ENCODE measurements at regions not wholly inside any gene's neighbourhood (a gene's known extent, or its start where the extent isn't known, plus 50 kb on each side); places are given as distances from the start of the nearest gene placed in this dataset.

- no peak for DNase-seq (ENCODE audit: insufficient read length)
- TF ChIP-seq TAF1 (IDR thresholded peaks at IDR 0.05; ENCODE audit: borderline replicate concordance, low read depth, low read length) (no peak), POLR2A (IDR thresholded peaks at IDR 0.05; ENCODE audit: low read depth, low read length) (no peak), POLR2AphosphoS5 (IDR thresholded peaks at IDR 0.05; ENCODE audit: low read depth, low read length) (no peak)
- no peak for FAIRE-seq
Measured at GRCh38 chr5:125152461-125153189, 406.2 kb upstream of the ZNF608 start.

GRCh38 chr5:125153231-125153630 is 406.8 kb upstream of the ZNF608 start:
- FAIRE-seq (no peak), DNase-seq (ENCODE audit: insufficient read length) (no peak)
- no peak for TF ChIP-seq POLR2AphosphoS5 (IDR thresholded peaks at IDR 0.05; ENCODE audit: low read depth, low read length)
- no peak for TF ChIP-seq POLR2A (IDR thresholded peaks at IDR 0.05; ENCODE audit: low read depth, low read length)
- TF ChIP-seq TAF1 (IDR thresholded peaks at IDR 0.05; ENCODE audit: borderline replicate concordance, low read depth, low read length), result no peak

- TF ChIP-seq POLR2A (IDR thresholded peaks at IDR 0.05; ENCODE audit: low read depth, low read length) (no peak), TAF1 (IDR thresholded peaks at IDR 0.05; ENCODE audit: borderline replicate concordance, low read depth, low read length) (no peak), POLR2AphosphoS5 (IDR thresholded peaks at IDR 0.05; ENCODE audit: low read depth, low read length) (no peak)
- no peak for FAIRE-seq
- DNase-seq (ENCODE audit: insufficient read length), result no peak
Measured at GRCh38 chr5:125154301-125155110, 408.1 kb upstream of the ZNF608 start.

DNA sequence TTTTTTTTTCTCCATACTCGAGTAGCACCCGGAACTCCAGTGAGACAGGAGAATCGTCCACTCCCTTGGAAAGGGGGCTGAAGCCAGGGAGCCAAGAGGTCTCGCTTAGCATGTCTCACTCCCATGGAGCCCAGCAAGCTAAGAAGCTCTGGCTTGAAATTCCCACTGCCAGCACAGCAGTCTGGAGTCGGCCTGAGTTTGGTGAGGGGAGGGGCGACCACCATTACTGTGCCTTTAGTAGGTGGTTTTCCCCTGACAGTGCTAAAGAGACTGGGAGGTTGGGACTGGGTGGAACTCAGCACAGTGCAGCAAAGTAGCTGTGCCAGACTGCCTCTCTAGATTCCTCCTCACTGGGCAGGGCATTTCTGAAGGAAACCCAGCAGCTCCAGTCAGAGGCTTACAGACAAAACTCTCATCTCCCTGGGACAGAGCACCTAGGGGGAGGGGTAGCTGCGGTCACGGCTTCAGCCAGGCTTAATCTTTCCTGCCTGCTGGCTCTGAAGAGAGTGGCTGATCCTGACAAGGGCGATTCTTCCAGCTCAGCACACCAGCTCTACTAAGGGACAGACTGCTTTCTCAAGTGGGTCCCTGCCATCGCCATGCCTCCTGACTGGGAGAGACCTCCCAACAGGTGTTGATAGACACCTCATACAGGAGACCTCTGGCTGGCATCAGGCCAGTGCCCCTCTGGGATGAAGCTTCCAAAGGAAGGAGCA is 414.5 kb upstream of the ZNF608 start:
- TF ChIP-seq TAF1 (IDR thresholded peaks at IDR 0.05; ENCODE audit: borderline replicate concordance, low read depth, low read length), result no peak
- TF ChIP-seq POLR2A (IDR thresholded peaks at IDR 0.05; ENCODE audit: low read depth, low read length), result no peak
- no peak for TF ChIP-seq POLR2AphosphoS5 (IDR thresholded peaks at IDR 0.05; ENCODE audit: low read depth, low read length)
- DNase-seq (ENCODE audit: insufficient read length) (no peak), FAIRE-seq (no peak)

DNA sequence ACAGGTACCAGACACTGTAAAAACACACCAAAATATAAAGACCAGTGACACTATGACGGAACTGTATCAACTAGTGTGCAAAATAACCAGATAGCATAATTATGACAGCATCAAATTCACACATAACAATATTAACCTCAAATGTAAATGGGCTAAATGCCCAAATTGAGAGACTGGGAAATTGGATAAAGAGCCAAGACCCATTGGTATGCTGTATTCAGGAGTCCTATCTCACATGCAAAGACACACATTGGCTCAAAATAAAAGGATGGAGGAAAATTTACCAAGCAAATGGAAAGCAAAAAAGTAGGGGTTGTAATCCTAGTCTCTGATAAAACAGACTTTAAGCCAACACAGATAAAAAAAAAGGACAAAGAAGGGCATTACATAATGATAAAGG is 416.3 kb upstream of the ZNF608 start:
- no peak for FAIRE-seq
- DNase-seq (ENCODE audit: insufficient read length), result no peak
- TF ChIP-seq TAF1 (IDR thresholded peaks at IDR 0.05; ENCODE audit: borderline replicate concordance, low read depth, low read length) (no peak), POLR2AphosphoS5 (IDR thresholded peaks at IDR 0.05; ENCODE audit: low read depth, low read length) (no peak), POLR2A (IDR thresholded peaks at IDR 0.05; ENCODE audit: low read depth, low read length) (no peak)

- DNase-seq (ENCODE audit: insufficient read length), result no peak
- FAIRE-seq, result no peak
- TF ChIP-seq POLR2A (IDR thresholded peaks at IDR 0.05; ENCODE audit: low read depth, low read length) (no peak), POLR2AphosphoS5 (IDR thresholded peaks at IDR 0.05; ENCODE audit: low read depth, low read length) (no peak), TAF1 (IDR thresholded peaks at IDR 0.05; ENCODE audit: borderline replicate concordance, low read depth, low read length) (no peak)
Measured at GRCh38 chr5:125169396-125169795, 423.0 kb upstream of the ZNF608 start.

DNA sequence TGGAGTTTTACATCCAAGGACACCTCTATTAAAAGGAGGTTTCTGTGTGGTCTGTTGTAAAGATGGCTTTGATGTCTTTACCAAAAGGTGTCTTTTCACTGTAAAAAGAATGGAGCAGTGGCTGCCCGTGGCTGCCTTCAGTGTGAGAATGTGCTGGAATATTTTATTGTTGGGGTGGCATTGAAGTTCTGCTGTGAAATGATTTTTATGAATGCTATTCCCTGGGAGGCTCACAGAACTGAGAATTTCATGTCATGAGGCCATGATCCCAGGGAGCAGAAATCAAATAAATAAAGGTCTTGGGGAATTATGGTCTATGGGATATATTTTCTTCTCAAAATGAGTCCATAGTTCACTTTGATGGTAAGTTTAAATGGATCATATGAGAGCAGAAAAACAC is 425.2 kb upstream of the ZNF608 start:
- DNase-seq (ENCODE audit: insufficient read length) (no peak), FAIRE-seq (no peak)

DNA sequence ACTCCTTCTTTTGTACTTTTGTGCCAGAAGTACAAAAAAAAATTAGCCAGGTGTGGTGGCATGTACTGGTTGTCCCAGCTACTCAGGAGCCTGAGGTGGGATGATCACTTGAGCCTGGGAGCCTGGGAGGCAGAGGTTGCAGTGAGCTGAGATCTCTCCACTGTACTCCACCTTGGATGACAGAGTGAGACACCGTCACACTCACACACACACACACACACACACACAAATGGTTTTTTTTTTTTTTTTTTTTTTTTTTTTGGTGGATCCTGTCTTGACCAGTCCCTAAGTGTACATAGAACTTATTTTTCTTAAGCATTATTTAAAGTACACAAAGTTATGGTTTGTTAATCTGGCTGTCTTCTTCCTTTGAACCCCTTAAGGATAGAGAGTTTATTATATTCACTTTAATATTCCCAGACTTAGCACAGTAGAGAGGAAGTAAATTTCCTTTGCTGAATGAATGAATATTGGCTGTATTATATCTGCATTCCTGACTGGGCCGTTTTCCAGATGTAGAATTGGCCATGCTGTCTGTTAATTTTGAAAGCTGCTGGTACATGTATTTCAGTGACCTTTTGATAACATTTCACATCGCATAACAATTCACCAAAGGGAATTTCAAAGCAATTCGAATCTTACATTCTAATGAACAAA is 429.0 kb upstream of the ZNF608 start:
- TF ChIP-seq POLR2AphosphoS5 (IDR thresholded peaks at IDR 0.05; ENCODE audit: low read depth, low read length) (no peak), POLR2A (IDR thresholded peaks at IDR 0.05; ENCODE audit: low read depth, low read length) (no peak), TAF1 (IDR thresholded peaks at IDR 0.05; ENCODE audit: borderline replicate concordance, low read depth, low read length) (no peak)
- no peak for DNase-seq (ENCODE audit: insufficient read length)
- FAIRE-seq, result no peak

More for the DNA sequence above, 425.2 kb upstream of the ZNF608 start:
- TF ChIP-seq POLR2AphosphoS5 (IDR thresholded peaks at IDR 0.05; ENCODE audit: low read depth, low read length) (no peak), TAF1 (IDR thresholded peaks at IDR 0.05; ENCODE audit: borderline replicate concordance, low read depth, low read length) (no peak), POLR2A (IDR thresholded peaks at IDR 0.05; ENCODE audit: low read depth, low read length) (no peak)

DNA sequence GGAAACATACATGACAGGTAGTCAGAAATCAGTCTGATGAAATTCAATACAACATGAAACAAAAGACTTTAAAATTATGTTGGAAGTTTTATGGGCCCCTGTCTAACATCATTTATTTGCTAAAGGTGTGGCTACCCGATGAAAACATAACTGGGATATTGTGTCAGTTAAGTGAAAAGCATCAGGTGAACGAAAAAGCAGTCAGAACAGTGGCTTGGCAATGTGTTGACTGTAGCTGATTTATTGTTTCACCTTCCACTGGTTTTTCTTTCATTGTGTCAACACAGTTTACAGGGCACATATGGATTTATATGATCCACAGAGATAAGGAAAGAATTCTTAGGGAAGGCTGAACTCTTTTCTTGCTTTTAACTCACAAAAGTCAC is 429.6 kb upstream of the ZNF608 start:
- TF ChIP-seq POLR2AphosphoS5 (IDR thresholded peaks at IDR 0.05; ENCODE audit: low read depth, low read length), result no peak
- no peak for TF ChIP-seq TAF1 (IDR thresholded peaks at IDR 0.05; ENCODE audit: borderline replicate concordance, low read depth, low read length)
- TF ChIP-seq POLR2A (IDR thresholded peaks at IDR 0.05; ENCODE audit: low read depth, low read length), result no peak

GRCh38 chr5:125177340-125177739 is 430.9 kb upstream of the ZNF608 start:
- TF ChIP-seq POLR2AphosphoS5 (IDR thresholded peaks at IDR 0.05; ENCODE audit: low read depth, low read length) (no peak), TAF1 (IDR thresholded peaks at IDR 0.05; ENCODE audit: borderline replicate concordance, low read depth, low read length) (no peak), POLR2A (IDR thresholded peaks at IDR 0.05; ENCODE audit: low read depth, low read length) (no peak)
- DNase-seq (ENCODE audit: insufficient read length) (no peak), FAIRE-seq (no peak)

More for the DNA sequence above, 429.6 kb upstream of the ZNF608 start:
- no peak for DNase-seq (ENCODE audit: insufficient read length)
- FAIRE-seq, result no peak

GRCh38 chr5:125179612-125180011 is 433.2 kb upstream of the ZNF608 start:
- FAIRE-seq (no peak), DNase-seq (ENCODE audit: insufficient read length) (no peak)
- TF ChIP-seq TAF1 (IDR thresholded peaks at IDR 0.05; ENCODE audit: borderline replicate concordance, low read depth, low read length) (no peak), POLR2AphosphoS5 (IDR thresholded peaks at IDR 0.05; ENCODE audit: low read depth, low read length) (no peak), POLR2A (IDR thresholded peaks at IDR 0.05; ENCODE audit: low read depth, low read length) (no peak)

Data from GM12892 (cell line).